B cell (primary cell): ENCODE measurements at regions not wholly inside any gene's neighbourhood (a gene's known extent, or its start where the extent isn't known, plus 50 kb on each side); places are given as distances from the start of the nearest gene placed in this dataset.

Experiments used
- ATAC-seq: fragments of 200-7000 bp; cut with Tn5 transposase; one replicate; pipeline ENCODE4 v1.10.0; 2021; ENCODE audit warnings: low read depth, mild to moderate bottlenecking, moderate number of reproducible peaks, moderate library complexity
- CTCF ChIA-PET: fragments of 350-600 bp; sonication (Branson Sonifier 250); formaldehyde crosslinking; loops from one replicate; lab custom pipeline; 2021; ENCODE audit warnings: antibody characterized with exemption, inconsistent platforms; lab: Charles Lee
- POLR2A ChIA-PET: fragments of 350-600 bp; sonication (Branson Sonifier 250); formaldehyde crosslinking; loops from one replicate; lab custom pipeline; 2021; ENCODE audit warnings: antibody characterized with exemption; lab: Charles Lee
- DNase-seq: peaks from one replicate; pipeline ENCODE4 v3.0.0; 2013
- H2AFZ ChIP-seq: 2 replicates; pipeline ENCODE4 v1.6.1; 2012; ENCODE audit warnings: mild to moderate bottlenecking, low read depth, low read length; ENCODE audit not compliant: insufficient read depth, poor library complexity, severe bottlenecking
- H3K27ac ChIP-seq, 2 donors: 1 replicate in 1 of 2; 2 replicates in 1 of 2; pipeline ENCODE4 v1.5.1; 2012 to 2013; ENCODE audit warnings: low read length in 2 of 2, mild to moderate bottlenecking in 2 of 2, moderate library complexity in 1 of 2
- H3K27me3 ChIP-seq, 4 experiments: fragments of 200-600 bp in 1 of 4; sonication (generic) in 1 of 4; replicated peaks in 1 of 4; 1 replicate in 2 of 4; 2 replicates in 2 of 4; pipeline versions ENCODE4 v1.6.1 to v1.7.0; 2013 to 2016; ENCODE audit warnings: low read length in 3 of 4, mild to moderate bottlenecking in 2 of 4, mixed read lengths in 1 of 4, moderate library complexity in 1 of 4; ENCODE audit not compliant: insufficient read depth in 4 of 4, control insufficient read depth in 3 of 4; ENCODE audit errors: control extremely low read depth in 1 of 4
- H3K36me3 ChIP-seq, 2 experiments: replicated peaks in 1 of 2; 1 replicate in 1 of 2; 2 replicates in 1 of 2; pipeline versions ENCODE4 v1.6.1 to v1.7.1; 2013; ENCODE audit warnings: low read length in 1 of 2; ENCODE audit not compliant: insufficient read depth in 2 of 2, control insufficient read depth in 1 of 2; ENCODE audit errors: control extremely low read depth in 1 of 2, extremely low read depth in 1 of 2
- H3K4me1 ChIP-seq, 2 donors: fragments of 200-600 bp in 1 of 2; sonication (generic) in 1 of 2; 1 replicate in 1 of 2; 2 replicates in 1 of 2; pipeline versions ENCODE4 v1.5.1 to v1.6.1; 2013 to 2017; ENCODE audit warnings: low read length in 2 of 2; ENCODE audit not compliant: control insufficient read depth in 2 of 2, insufficient read depth in 2 of 2
- H3K4me2 ChIP-seq: replicated peaks from 2 replicates; pipeline ENCODE3; 2012; ENCODE audit warnings: mild to moderate bottlenecking, low read depth, low read length; ENCODE audit not compliant: poor library complexity, severe bottlenecking
- H3K4me3 ChIP-seq, 5 experiments: fragments of 200-600 bp in 1 of 5; sonication (generic) in 1 of 5; 1 replicate in 3 of 5; 2 replicates in 2 of 5; pipeline versions ENCODE4 v1.5.1 to v1.7.0; 2011 to 2016; ENCODE audit warnings: low read length in 4 of 5, mild to moderate bottlenecking in 4 of 5, low read depth in 2 of 5, control low read depth in 1 of 5, moderate library complexity in 1 of 5; ENCODE audit not compliant: insufficient read depth in 1 of 5; ENCODE audit errors: control extremely low read depth in 1 of 5, extremely low read depth in 1 of 5
- H3K79me2 ChIP-seq: fragments of 200-600 bp; sonication (generic); one replicate; pipeline ENCODE4 v1.6.0; 2016; ENCODE audit warnings: low read length; ENCODE audit not compliant: control insufficient read depth, insufficient read depth
- H3K9ac ChIP-seq: fragments of 200-600 bp; sonication (generic); 2 replicates; pipeline ENCODE4 v1.6.1; 2017; ENCODE audit warnings: mild to moderate bottlenecking, low read length, moderate library complexity
- H3K9me3 ChIP-seq, 3 donors: one replicate each; pipeline versions ENCODE4 v1.6.1 to v1.7.1; 2013; ENCODE audit warnings: low read length in 2 of 3; ENCODE audit not compliant: control insufficient read depth in 2 of 3, insufficient read depth in 1 of 3; ENCODE audit errors: control extremely low read depth in 1 of 3
- H4K20me1 ChIP-seq: 2 replicates; pipeline ENCODE4 v1.6.0; 2012; ENCODE audit warnings: mild to moderate bottlenecking, low read length; ENCODE audit not compliant: insufficient read depth, control insufficient read depth, poor library complexity, severe bottlenecking
- H3K27ac Mint-ChIP-seq: one replicate; pipeline ENCODE4 v1.8.0; 2021; ENCODE audit warnings: mixed read lengths
- H3K27me3 Mint-ChIP-seq: one replicate; pipeline ENCODE4 v1.8.0; 2021; ENCODE audit warnings: mixed read lengths
- H3K4me1 Mint-ChIP-seq: one replicate; pipeline ENCODE4 v1.8.0; 2021; ENCODE audit warnings: mixed read lengths
- H3K4me3 Mint-ChIP-seq: one replicate; pipeline ENCODE4 v1.8.0; 2021; ENCODE audit warnings: mixed read lengths
- H3K9me3 Mint-ChIP-seq: one replicate; pipeline ENCODE4 v1.8.0; 2022; ENCODE audit warnings: mixed read lengths; ENCODE audit not compliant: insufficient read depth
- EZH2 ChIP-seq: IDR thresholded peaks from 2 replicates; pipeline ENCODE4 v1.6.1; 2012; ENCODE audit warnings: borderline replicate concordance, low read depth, mild to moderate bottlenecking, moderate library complexity, low read length; ENCODE audit not compliant: insufficient read depth, poor library complexity, severe bottlenecking
- WGBS: methylation state at CpG from one replicate; pipeline ENCODE4 v1.1.5; 2013; ENCODE audit warnings: missing lambda C conversion rate; ENCODE audit not compliant: insufficient coverage; 5-methylcytosine and 5-hydroxymethylcytosine counted together
- intact Hi-C: fragments of 100-400 bp; cut with micrococcal nuclease; formaldehyde crosslinking; loops from one replicate; pipeline ENCODE4 v1.10.0; 2022
- TF ChIP-seq, protein P1 (sequence below): fragments of 200-600 bp; IDR thresholded peaks from one replicate; pipeline ENCODE4 v1.8.0; 2022; ENCODE audit warnings: antibody characterized with exemption, mild to moderate bottlenecking

DNA sequence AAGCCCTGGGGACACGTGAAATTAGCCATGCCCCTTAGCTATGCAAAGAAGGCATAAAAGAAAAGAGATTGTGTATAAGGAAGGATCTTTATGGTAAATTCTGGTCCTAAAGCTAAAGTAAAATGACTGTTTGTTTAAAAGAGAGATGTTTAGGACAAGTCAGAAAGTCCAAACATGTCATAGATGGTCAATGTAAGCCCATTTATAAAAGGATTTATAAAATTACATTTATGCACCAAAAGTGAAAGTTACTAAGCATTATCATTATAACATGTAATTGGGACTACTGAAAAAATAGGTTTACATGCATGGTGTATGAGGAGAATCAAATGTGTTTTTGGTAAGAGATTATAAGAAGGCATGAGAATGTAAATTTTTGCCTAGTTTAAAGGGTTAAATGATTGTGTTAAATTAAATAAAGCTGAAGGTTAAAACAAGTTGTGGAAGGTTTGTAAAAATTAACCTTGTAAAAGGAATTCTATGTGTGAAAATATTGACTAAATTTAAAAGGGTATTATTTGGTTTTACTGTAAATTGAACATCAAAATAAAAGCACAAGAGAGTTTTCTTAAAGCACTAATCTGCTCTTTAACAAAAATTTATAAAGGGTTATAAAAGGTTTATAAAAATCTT is 50.4 kb upstream of the TSPAN8 start:
- H3K4me3 Mint-ChIP-seq = no peak overlapping the region
- no peak overlapping the region for H3K27ac ChIP-seq
- no peak for TF ChIP-seq EZH2
- TF ChIP-seq, protein P1, sequence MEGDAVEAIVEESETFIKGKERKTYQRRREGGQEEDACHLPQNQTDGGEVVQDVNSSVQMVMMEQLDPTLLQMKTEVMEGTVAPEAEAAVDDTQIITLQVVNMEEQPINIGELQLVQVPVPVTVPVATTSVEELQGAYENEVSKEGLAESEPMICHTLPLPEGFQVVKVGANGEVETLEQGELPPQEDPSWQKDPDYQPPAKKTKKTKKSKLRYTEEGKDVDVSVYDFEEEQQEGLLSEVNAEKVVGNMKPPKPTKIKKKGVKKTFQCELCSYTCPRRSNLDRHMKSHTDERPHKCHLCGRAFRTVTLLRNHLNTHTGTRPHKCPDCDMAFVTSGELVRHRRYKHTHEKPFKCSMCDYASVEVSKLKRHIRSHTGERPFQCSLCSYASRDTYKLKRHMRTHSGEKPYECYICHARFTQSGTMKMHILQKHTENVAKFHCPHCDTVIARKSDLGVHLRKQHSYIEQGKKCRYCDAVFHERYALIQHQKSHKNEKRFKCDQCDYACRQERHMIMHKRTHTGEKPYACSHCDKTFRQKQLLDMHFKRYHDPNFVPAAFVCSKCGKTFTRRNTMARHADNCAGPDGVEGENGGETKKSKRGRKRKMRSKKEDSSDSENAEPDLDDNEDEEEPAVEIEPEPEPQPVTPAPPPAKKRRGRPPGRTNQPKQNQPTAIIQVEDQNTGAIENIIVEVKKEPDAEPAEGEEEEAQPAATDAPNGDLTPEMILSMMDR = no peak
- 50% methylated on average over 1 of the region's 1 CpG for WGBS
- H3K36me3 ChIP-seq = no peaks in the 10 kb centered on the region
- H3K27ac Mint-ChIP-seq = no peak overlapping the region
- H3K4me2 ChIP-seq = no peak overlapping the region
- H3K4me3 ChIP-seq = no peak overlapping the region
- CTCF ChIA-PET = no interaction called here
- H3K9me3 ChIP-seq = peaks cover 0 to 4% (median 0%) of the 10 kb centered on the region in 3 donors
- intact Hi-C loops = no loop called here
- H3K4me1 ChIP-seq = no peaks in the 10 kb centered on the region
- no peaks in the 10 kb centered on the region for H4K20me1 ChIP-seq
- no peak overlapping the region for H3K9ac ChIP-seq
- no peak for DNase-seq
- POLR2A ChIA-PET = no interaction called here
- H3K27me3 Mint-ChIP-seq = no peaks in the 10 kb centered on the region
- no peak for ATAC-seq
- H3K9me3 Mint-ChIP-seq = peaks cover 2% of the 10 kb centered on the region
- no peaks in the 10 kb centered on the region for H3K79me2 ChIP-seq
- no peak overlapping the region for H2AFZ ChIP-seq
- H3K27me3 ChIP-seq = no peaks in the 10 kb centered on the region
- no peaks in the 10 kb centered on the region for H3K4me1 Mint-ChIP-seq
